ENCODE measurements at regions not wholly inside any gene's neighbourhood (a gene's known extent, or its start where the extent isn't known, plus 50 kb on each side); places are given as distances from the start of the nearest gene placed in this dataset.

DNA sequence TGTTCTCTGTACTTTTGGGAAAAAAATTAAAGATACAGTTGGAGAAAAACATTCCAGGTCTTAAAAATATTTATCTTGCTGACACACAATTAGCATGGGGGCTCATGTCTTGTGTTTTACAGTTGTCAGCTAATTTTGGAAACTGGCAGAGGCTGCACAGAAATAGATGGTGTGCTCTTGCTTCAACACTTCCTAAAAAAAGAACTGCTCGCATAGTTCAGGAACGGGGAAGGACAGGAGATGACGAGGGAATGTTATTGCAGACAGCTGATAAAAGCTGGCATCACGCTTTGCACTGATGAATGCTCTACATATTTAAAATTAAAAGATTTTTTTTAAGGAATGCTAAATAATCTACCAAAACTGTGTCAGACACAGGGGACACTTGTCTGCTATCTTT, 103.5 kb upstream of the CELF2 start:
- H3K9ac ChIP-seq (ENCODE audit: low read length in 2 of 2): no peak overlapping the region
- no peaks in the 10 kb centered on the region for H3K9me3 ChIP-seq (ENCODE audit: control insufficient read depth in 2 of 2, low read length in 2 of 2)
- no peak overlapping the region for H3K27ac ChIP-seq (ENCODE audit: low read length)
- peak overlapping the region in 1 of 2 donors; percentile 10 for H3K4me3 ChIP-seq (ENCODE audit: low read length in 2 of 2)
- no peaks in the 10 kb centered on the region for H3K27me3 ChIP-seq (ENCODE audit: control insufficient read depth in 1 of 2, insufficient read depth in 2 of 2, low read length in 2 of 2)
- H3K36me3 ChIP-seq (ENCODE audit: control insufficient read depth in 2 of 2, insufficient read depth in 2 of 2, low read length in 2 of 2): no peaks in the 10 kb centered on the region
- H3K4me1 ChIP-seq (ENCODE audit: control insufficient read depth, insufficient read depth, low read length): peaks cover 27% of the 10 kb centered on the region

GRCh38 chr10:10915215-10915614, 102.5 kb upstream of the CELF2 start:
- no peak overlapping the region for H3K4me3 ChIP-seq (ENCODE audit: low read length in 2 of 2)
- H3K27me3 ChIP-seq (ENCODE audit: control insufficient read depth in 1 of 2, insufficient read depth in 2 of 2, low read length in 2 of 2): no peaks in the 10 kb centered on the region
- no peak overlapping the region for H3K9ac ChIP-seq (ENCODE audit: low read length in 2 of 2)
- no peak overlapping the region for H3K27ac ChIP-seq (ENCODE audit: low read length)
- no peaks in the 10 kb centered on the region for H3K36me3 ChIP-seq (ENCODE audit: control insufficient read depth in 2 of 2, insufficient read depth in 2 of 2, low read length in 2 of 2)
- H3K4me1 ChIP-seq (ENCODE audit: control insufficient read depth, insufficient read depth, low read length): peaks cover 27% of the 10 kb centered on the region
- no peaks in the 10 kb centered on the region for H3K9me3 ChIP-seq (ENCODE audit: control insufficient read depth in 2 of 2, low read length in 2 of 2)

DNA sequence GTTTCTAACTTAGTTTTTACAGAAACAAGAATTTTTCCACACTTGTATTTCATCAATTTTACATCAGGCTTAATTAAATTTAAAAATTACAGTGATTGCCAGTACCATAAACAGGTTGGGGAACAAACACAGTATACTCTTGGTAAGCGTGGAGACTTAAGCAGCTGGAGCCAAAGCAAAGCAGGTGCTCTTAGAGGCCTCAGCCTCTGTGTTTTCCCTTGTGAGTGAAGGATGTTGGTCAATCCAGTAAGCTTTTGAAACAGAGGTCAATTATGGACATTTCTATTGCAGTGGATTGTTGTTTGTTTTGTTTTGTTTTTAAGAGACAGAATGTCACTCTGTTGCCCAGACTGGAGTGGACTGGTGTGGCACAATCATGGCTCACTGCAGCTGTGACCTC, 100.6 kb upstream of the CELF2 start:
- Histone ChIP-seq H3K9me3 (ENCODE audit: control insufficient read depth in 2 of 2, low read length in 2 of 2) (no peaks in the 10 kb centered on the region), H3K4me3 (ENCODE audit: low read length in 2 of 2) (no peak overlapping the region), H3K27me3 (ENCODE audit: control insufficient read depth in 1 of 2, insufficient read depth in 2 of 2, low read length in 2 of 2) (no peaks in the 10 kb centered on the region), H3K4me1 (ENCODE audit: control insufficient read depth, insufficient read depth, low read length) (peaks cover 19% of the 10 kb centered on the region), H3K9ac (ENCODE audit: low read length in 2 of 2) (no peak overlapping the region), H3K27ac (ENCODE audit: low read length) (no peak overlapping the region), H3K36me3 (ENCODE audit: control insufficient read depth in 2 of 2, insufficient read depth in 2 of 2, low read length in 2 of 2) (no peaks in the 10 kb centered on the region)

GRCh38 chr10:10919976-10920375, 97.7 kb upstream of the CELF2 start:
- Histone ChIP-seq H3K4me1 (ENCODE audit: control insufficient read depth, insufficient read depth, low read length) (peaks cover 4% of the 10 kb centered on the region), H3K36me3 (ENCODE audit: control insufficient read depth in 2 of 2, insufficient read depth in 2 of 2, low read length in 2 of 2) (no peaks in the 10 kb centered on the region)

GRCh38 chr10:10921826-10922461, 95.7 kb upstream of the CELF2 start:
- H3K27ac ChIP-seq (ENCODE audit: low read length): peak overlapping the region; percentile 60
- peaks cover 4% of the 10 kb centered on the region for H3K4me1 ChIP-seq (ENCODE audit: control insufficient read depth, insufficient read depth, low read length)
- peak overlapping the region; percentile 55 to 69 for H3K4me3 ChIP-seq (ENCODE audit: low read length in 2 of 2)
- H3K36me3 ChIP-seq (ENCODE audit: control insufficient read depth in 2 of 2, insufficient read depth in 2 of 2, low read length in 2 of 2): no peaks in the 10 kb centered on the region
- H3K27me3 ChIP-seq (ENCODE audit: control insufficient read depth in 1 of 2, insufficient read depth in 2 of 2, low read length in 2 of 2): no peaks in the 10 kb centered on the region
- H3K9ac ChIP-seq (ENCODE audit: low read length in 2 of 2): no peak overlapping the region
- H3K9me3 ChIP-seq (ENCODE audit: control insufficient read depth in 2 of 2, low read length in 2 of 2): no peaks in the 10 kb centered on the region

More at GRCh38 chr10:10919976-10920375, 97.7 kb upstream of the CELF2 start:
- no peak overlapping the region for H3K4me3 ChIP-seq (ENCODE audit: low read length in 2 of 2)
- H3K27ac ChIP-seq (ENCODE audit: low read length): no peak overlapping the region
- no peaks in the 10 kb centered on the region for H3K9me3 ChIP-seq (ENCODE audit: control insufficient read depth in 2 of 2, low read length in 2 of 2)
- H3K27me3 ChIP-seq (ENCODE audit: control insufficient read depth in 1 of 2, insufficient read depth in 2 of 2, low read length in 2 of 2): no peaks in the 10 kb centered on the region
- H3K9ac ChIP-seq (ENCODE audit: low read length in 2 of 2): no peak overlapping the region

DNA sequence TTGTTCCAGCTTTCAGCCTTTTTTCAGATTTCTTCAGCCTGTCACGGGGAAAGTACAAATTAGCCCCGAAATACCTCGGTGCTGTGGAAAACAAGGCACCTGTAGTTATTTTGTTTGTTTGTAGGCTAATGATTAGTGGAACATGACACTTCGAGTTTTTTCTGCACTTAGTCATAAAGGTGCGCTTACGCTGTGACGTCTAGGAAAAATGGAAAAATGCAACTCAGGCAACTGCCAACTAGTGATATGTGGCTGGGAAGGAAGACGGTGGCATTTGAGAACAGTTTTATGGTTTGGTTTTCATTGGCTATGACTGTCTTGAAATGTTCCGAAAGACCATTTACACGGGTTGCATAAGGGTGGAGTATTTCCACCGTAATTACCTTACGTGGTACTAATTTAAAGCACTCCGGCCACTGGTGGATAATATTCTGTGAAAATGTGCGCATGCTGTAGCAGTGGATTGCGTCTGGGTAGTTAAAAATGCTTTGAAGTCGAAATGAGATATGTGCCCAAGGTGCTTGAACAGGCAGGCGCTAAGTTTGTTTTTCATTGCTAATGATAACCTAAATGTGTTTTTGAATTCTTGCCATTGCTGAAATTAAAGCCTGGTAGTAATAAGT, 94.5 kb upstream of the CELF2 start:
- Histone ChIP-seq H3K27ac (ENCODE audit: low read length) (peak overlapping the region; percentile 60), H3K9ac (ENCODE audit: low read length in 2 of 2) (no peak overlapping the region), H3K9me3 (ENCODE audit: control insufficient read depth in 2 of 2, low read length in 2 of 2) (no peaks in the 10 kb centered on the region), H3K4me3 (ENCODE audit: low read length in 2 of 2) (peak overlapping the region; percentile 55 to 69), H3K4me1 (ENCODE audit: control insufficient read depth, insufficient read depth, low read length) (peaks cover 4% of the 10 kb centered on the region), H3K36me3 (ENCODE audit: control insufficient read depth in 2 of 2, insufficient read depth in 2 of 2, low read length in 2 of 2) (no peaks in the 10 kb centered on the region), H3K27me3 (ENCODE audit: control insufficient read depth in 1 of 2, insufficient read depth in 2 of 2, low read length in 2 of 2) (no peaks in the 10 kb centered on the region)

- no peak overlapping the region for H3K4me3 ChIP-seq (ENCODE audit: low read length in 2 of 2)
- no peak overlapping the region for H3K9ac ChIP-seq (ENCODE audit: low read length in 2 of 2)
Observed at GRCh38 chr10:10925667-10926066, 92.0 kb upstream of the CELF2 start.

GRCh38 chr10:10927608-10928007, 90.1 kb upstream of the CELF2 start:
- H3K4me1 ChIP-seq (ENCODE audit: control insufficient read depth, insufficient read depth, low read length): no peaks in the 10 kb centered on the region
- no peaks in the 10 kb centered on the region for H3K9me3 ChIP-seq (ENCODE audit: control insufficient read depth in 2 of 2, low read length in 2 of 2)
- no peak overlapping the region for H3K27ac ChIP-seq (ENCODE audit: low read length)
- no peak overlapping the region for H3K9ac ChIP-seq (ENCODE audit: low read length in 2 of 2)
- H3K4me3 ChIP-seq (ENCODE audit: low read length in 2 of 2): no peak overlapping the region
- H3K27me3 ChIP-seq (ENCODE audit: control insufficient read depth in 1 of 2, insufficient read depth in 2 of 2, low read length in 2 of 2): no peaks in the 10 kb centered on the region
- H3K36me3 ChIP-seq (ENCODE audit: control insufficient read depth in 2 of 2, insufficient read depth in 2 of 2, low read length in 2 of 2): no peaks in the 10 kb centered on the region

More at GRCh38 chr10:10925667-10926066, 92.0 kb upstream of the CELF2 start:
- Histone ChIP-seq H3K36me3 (ENCODE audit: control insufficient read depth in 2 of 2, insufficient read depth in 2 of 2, low read length in 2 of 2) (no peaks in the 10 kb centered on the region), H3K9me3 (ENCODE audit: control insufficient read depth in 2 of 2, low read length in 2 of 2) (no peaks in the 10 kb centered on the region), H3K4me1 (ENCODE audit: control insufficient read depth, insufficient read depth, low read length) (peaks cover 4% of the 10 kb centered on the region), H3K27me3 (ENCODE audit: control insufficient read depth in 1 of 2, insufficient read depth in 2 of 2, low read length in 2 of 2) (no peaks in the 10 kb centered on the region), H3K27ac (ENCODE audit: low read length) (no peak overlapping the region)

GRCh38 chr10:10930979-10931743, 86.5 kb upstream of the CELF2 start:
- no peak overlapping the region for H3K9ac ChIP-seq (ENCODE audit: low read length in 2 of 2)
- H3K36me3 ChIP-seq (ENCODE audit: control insufficient read depth in 2 of 2, insufficient read depth in 2 of 2, low read length in 2 of 2): no peaks in the 10 kb centered on the region
- no peaks in the 10 kb centered on the region for H3K9me3 ChIP-seq (ENCODE audit: control insufficient read depth in 2 of 2, low read length in 2 of 2)
- H3K27ac ChIP-seq (ENCODE audit: low read length): no peak overlapping the region
- H3K4me3 ChIP-seq (ENCODE audit: low read length in 2 of 2): no peak overlapping the region
- H3K27me3 ChIP-seq (ENCODE audit: control insufficient read depth in 1 of 2, insufficient read depth in 2 of 2, low read length in 2 of 2): no peaks in the 10 kb centered on the region
- no peaks in the 10 kb centered on the region for H3K4me1 ChIP-seq (ENCODE audit: control insufficient read depth, insufficient read depth, low read length)

- H3K27ac ChIP-seq (ENCODE audit: low read length): no peak overlapping the region
- H3K4me3 ChIP-seq (ENCODE audit: low read length in 2 of 2): no peak overlapping the region
- H3K4me1 ChIP-seq (ENCODE audit: control insufficient read depth, insufficient read depth, low read length): no peaks in the 10 kb centered on the region
- no peaks in the 10 kb centered on the region for H3K36me3 ChIP-seq (ENCODE audit: control insufficient read depth in 2 of 2, insufficient read depth in 2 of 2, low read length in 2 of 2)
- no peaks in the 10 kb centered on the region for H3K9me3 ChIP-seq (ENCODE audit: control insufficient read depth in 2 of 2, low read length in 2 of 2)
- no peak overlapping the region for H3K9ac ChIP-seq (ENCODE audit: low read length in 2 of 2)
- no peaks in the 10 kb centered on the region for H3K27me3 ChIP-seq (ENCODE audit: control insufficient read depth in 1 of 2, insufficient read depth in 2 of 2, low read length in 2 of 2)
Observed at GRCh38 chr10:10935032-10935431, 82.6 kb upstream of the CELF2 start.

DNA sequence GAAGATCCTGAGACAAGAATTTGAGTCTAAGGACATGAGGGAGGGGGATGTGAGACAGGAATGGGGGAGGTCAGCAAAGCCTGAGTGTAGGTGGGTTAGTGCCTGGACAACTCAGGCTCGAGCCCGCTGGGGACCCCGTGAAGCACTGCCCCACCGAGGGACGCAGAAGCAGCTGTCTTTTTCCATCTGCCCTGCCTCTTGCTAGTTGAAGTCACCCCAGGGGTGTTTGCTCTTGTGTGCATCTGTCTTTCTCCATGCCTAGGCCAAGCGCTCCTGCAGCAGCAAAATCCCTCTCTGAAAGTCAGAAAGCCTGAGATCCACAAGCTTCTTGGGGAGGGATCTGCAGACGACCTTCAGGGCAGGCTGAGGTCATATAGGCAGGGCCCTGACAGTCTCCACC, 79.0 kb upstream of the CELF2 start:
- Histone ChIP-seq H3K27ac (ENCODE audit: low read length) (no peak overlapping the region), H3K9ac (ENCODE audit: low read length in 2 of 2) (no peak overlapping the region)

More for the DNA sequence above, 79.0 kb upstream of the CELF2 start:
- no peaks in the 10 kb centered on the region for H3K27me3 ChIP-seq (ENCODE audit: control insufficient read depth in 1 of 2, insufficient read depth in 2 of 2, low read length in 2 of 2)
- H3K9me3 ChIP-seq (ENCODE audit: control insufficient read depth in 2 of 2, low read length in 2 of 2): no peaks in the 10 kb centered on the region
- H3K36me3 ChIP-seq (ENCODE audit: control insufficient read depth in 2 of 2, insufficient read depth in 2 of 2, low read length in 2 of 2): no peaks in the 10 kb centered on the region
- H3K4me3 ChIP-seq (ENCODE audit: low read length in 2 of 2): no peak overlapping the region
- H3K4me1 ChIP-seq (ENCODE audit: control insufficient read depth, insufficient read depth, low read length): no peaks in the 10 kb centered on the region
